ENCODE measurements at regions not wholly inside any gene's neighbourhood (a gene's known extent, or its start where the extent isn't known, plus 50 kb on each side); places are given as distances from the start of the nearest gene placed in this dataset.

GRCh38 chr3:64464955-64465354 is 222.8 kb downstream of the ADAMTS9 start:
- no peak for DNase-seq (ENCODE audit: low read depth, low spot score)

DNA sequence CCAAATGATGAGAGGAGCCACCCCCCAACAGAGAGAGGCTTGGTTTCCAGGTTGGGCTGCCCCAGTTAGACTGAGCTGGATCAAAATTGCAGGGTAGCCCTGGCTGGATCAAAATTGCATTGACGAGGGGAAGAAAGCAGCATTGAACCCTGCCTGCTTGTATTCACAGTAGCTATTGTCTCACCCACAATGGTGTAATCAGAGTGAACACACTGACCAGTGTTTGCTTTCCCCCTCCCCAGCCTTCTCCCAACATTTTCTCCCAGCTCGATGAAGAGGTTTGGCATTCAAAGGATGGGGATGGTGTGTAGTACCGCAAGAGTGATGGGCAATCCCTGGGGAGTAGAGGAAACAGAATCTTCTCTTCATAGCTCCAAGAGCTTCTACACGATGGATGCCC is 223.8 kb downstream of the ADAMTS9 start:
- no peak for DNase-seq (ENCODE audit: low read depth, low spot score)

DNA sequence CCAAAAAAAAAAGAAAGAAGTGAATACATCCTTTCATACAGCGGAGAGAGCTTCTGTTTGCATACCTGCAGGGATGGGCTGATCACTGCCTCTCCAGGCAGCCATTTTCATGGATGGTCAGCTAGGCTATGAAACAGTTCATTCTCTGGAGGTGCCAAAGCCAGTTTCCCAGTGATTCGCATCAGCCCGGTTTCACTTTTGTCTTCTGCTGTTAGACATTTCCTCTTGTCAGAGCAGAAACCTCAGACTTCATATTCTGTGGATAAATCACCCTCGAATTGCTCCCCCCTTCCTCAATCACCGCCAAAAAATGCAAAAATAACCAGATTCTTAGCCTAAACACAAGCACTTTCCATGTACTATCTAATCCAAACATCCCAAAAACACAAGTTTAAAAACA is 225.6 kb downstream of the ADAMTS9 start:
- peak; percentile 93 for DNase-seq (ENCODE audit: low read depth, low spot score)

- DNase-seq (ENCODE audit: low read depth, low spot score): peak; percentile 81
These were observed 226.9 kb downstream of the ADAMTS9 start for GRCh38 chr3:64460877-64461276.

DNA sequence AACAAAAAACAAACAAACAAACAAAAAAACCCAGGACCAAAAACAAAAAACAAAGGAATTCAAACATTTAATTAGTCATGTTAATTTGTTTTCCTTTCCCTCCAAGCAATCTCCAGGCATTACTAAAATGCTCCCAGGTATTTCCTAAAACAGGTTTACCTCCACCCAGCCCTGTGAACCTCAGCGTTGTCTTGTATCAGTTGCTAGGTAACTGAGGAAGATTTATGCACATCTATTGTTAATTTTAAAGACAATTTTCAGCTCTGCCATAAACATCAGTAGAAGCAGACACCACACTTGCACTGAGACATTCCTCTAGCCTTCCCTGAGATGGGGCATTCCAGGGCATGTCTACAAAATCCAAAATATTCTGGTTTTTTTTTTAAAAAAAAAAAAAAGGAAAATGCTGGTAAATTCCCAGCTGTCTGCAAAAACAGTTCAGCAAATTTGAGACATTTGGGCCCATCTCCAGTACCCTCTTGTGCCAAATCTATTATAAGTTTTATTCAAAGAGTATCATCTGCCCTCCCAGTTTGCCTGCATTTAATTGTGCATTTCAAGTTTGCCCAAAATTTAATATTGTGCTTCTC is 227.6 kb downstream of the ADAMTS9 start:
- no peak for DNase-seq (ENCODE audit: low read depth, low spot score)

DNA sequence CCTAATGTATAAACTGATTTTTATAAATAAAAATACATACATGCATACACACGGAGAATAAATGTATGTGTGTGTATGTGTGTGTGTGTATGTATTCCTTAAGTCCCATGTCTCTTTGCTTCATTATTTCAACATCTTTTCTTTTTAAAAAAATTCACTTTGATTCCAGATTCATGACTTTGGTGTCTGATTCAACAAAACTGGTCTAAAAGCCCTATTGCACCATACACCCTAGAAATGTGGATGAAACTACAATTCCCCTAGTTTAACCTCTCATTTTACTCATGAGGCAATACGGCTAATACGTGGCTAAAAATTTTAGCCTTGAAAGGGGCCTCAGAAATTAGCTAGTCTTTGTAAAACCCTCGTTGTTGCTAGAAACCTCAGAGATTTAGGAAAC is 228.1 kb downstream of the ADAMTS9 start:
- DNase-seq (ENCODE audit: low read depth, low spot score): no peak

DNA sequence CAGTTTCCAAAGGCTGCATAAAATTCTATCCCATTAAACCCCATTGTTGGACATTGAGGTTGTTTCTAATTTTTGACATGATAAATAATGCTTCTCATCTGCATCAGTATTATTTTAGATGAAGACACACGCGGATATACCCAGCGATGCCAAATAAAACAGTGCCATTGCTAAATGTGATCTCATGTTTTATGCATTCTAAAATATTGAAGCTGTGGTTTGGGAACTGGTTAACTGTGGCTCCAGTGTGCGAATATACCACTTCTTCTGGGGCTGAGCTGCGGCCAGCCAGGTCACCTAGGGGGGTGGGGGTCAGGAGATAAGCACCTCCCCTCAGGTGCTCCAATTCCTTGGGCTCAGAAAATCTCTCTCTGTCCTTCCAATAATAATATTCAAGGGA is 230.0 kb downstream of the ADAMTS9 start:
- DNase-seq (ENCODE audit: low read depth, low spot score): peak; percentile 56

DNA sequence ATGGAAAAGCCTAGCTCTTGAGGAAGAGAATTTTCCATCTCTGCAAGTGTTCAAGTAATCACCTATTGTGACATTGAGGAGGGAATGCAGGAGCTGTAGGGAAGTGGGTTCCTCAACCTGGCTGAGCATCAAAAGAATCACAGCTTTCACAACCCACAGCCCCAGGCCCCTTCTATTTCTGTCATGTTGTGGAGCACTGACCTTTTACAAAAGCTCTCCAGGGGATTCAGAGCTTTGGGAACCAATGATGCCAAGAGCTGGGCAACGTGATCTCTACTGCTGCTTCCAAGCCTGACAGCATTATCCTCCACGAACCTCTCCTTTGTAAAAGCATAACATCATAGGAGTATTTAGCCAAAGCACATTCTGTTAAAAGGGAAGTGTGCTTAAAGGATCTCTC is 231.1 kb downstream of the ADAMTS9 start:
- DNase-seq (ENCODE audit: low read depth, low spot score): no peak

DNA sequence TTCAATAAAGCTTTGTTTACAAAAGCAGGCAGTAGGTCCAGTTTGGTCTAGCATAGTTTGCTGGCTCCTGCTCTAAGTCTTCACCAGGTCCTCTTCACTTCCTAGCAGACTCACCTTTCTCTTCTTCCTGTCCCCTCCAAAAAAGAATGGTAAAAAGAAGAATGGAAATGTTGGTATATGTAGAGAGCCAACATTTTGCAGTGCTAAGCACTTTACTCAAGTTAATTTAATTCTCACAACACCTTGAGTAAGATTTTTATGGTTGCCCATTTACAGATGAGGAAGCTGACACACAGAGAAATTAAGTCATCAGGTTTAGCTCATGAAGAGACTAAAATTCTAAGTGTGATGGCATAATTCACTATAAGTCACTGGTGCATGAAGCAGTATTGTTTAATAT is 230.1 kb upstream of the PRICKLE2 start:
- no peak for DNase-seq (ENCODE audit: low read depth, low spot score)

DNA sequence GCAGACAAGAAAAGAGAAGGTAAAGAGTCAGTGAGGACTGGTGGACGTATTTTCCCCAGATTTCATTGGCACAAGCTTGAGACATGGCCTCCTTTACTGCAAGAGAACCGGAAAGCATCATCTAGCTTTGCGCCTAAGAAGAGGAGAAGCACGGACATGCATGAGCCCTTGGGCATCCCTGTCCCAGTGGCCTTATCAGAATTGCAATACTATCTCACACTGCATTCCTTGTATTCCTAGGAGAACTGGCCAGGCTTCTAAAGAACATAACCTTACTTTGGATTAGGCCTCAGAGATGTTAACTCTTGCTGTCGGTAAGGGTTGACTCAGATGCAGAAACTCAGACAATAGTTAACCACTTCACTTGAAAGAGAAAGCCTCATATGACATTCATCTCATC is 229.5 kb upstream of the PRICKLE2 start:
- DNase-seq (ENCODE audit: low read depth, low spot score): no peak

- peak; percentile 70 for DNase-seq (ENCODE audit: low read depth, low spot score)
These were observed 228.9 kb upstream of the PRICKLE2 start for GRCh38 chr3:64454179-64454578.

DNA sequence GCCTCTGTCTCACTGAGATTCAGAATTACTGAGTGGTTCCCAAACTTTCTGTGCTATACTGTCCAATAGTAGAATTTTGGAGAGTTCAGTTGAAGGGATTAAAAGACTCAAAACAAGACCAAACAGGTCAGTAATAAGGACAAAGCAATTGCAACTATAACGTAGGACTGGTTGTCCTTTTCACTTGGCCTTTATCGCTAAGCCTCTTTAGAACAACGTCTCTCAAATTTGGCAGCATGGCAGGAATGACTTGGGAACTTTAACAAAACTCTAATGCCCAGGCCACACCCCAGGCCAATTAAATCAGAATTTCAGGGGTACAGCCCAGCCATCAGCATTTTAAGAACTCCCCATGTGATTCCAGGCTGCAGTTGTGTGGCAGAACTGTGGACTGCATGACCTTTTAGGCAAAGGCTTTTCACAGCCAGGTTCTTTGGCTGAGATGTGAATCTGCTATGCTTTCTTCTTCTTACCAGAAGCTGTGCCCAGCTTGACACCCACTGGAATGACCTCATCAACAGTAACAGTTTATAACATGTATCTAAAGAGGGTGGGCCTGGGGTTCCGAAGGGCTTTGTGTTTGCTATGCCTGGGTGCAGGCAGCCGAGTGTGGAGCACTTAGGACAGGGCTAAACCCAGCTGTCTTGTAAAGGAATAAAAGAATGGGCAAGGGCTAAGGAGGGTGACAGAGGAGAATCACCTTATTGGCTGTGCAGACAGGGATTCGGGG is 226.2 kb upstream of the PRICKLE2 start:
- no peak for DNase-seq (ENCODE audit: low read depth, low spot score)

DNA sequence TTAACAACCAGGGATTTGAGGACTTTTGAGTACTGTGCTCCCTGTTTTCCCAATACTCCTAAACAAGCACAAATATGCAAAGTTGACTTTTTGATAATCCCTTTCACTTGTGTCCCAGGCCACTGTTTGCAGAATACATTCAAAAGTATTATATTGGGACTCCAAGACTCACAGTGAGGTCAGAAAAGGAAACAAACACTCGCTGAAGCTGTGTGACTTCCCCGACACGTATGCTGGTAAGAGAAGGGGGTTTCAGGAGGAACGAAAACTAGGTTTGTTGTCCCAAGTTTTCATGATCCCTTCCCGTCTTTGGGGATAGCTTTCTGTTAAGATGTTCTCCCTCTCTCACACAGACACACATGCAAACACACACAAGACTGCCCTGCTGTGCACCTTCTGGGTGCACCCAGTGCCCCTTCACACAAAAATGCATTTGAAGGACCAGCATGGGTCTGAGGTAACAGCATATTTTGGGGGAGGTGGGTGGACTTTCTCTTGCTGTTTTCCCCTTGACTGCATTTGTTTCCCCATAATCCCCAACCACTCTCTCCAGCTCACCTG is 225.2 kb upstream of the PRICKLE2 start:
- no peak for DNase-seq (ENCODE audit: low read depth, low spot score)

DNA sequence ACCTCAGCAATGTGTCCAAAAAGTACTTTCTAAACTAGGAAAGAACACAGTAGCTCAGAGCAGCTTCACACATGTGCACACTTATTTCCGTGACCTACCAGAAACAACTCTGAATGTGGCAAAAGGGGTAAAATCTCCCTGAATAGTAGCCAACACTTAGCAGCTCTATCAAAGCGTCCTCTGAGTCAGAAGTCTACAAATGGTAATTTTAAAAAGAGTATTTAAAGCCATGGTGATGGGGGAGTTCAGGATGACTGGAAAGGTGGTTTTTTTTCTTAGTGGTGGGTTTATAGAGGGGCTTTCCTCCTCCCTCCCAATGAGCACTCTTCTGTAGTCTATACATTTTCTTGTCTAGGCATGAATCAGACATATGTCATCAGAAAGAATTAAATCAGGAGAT is 223.8 kb upstream of the PRICKLE2 start:
- peak; percentile 46 for DNase-seq (ENCODE audit: low read depth, low spot score)

DNA sequence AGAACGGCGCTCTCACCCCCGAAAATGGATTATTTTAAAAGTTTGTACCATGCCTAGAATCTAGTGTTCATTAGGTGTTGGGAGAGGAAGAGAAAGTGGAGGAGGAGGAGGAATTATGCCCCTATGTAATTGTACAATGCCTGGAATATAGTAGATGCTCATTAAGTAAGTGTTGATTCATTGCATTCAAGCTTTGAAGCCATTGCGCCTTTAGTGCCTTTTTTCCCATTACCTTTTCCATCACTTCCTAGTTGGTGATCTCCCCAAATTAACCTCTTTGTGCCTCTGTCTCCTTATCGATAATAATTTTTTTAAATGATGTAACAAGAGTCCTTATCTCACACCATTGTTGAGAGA is 220.7 kb upstream of the PRICKLE2 start:
- DNase-seq (ENCODE audit: low read depth, low spot score): no peak

DNA sequence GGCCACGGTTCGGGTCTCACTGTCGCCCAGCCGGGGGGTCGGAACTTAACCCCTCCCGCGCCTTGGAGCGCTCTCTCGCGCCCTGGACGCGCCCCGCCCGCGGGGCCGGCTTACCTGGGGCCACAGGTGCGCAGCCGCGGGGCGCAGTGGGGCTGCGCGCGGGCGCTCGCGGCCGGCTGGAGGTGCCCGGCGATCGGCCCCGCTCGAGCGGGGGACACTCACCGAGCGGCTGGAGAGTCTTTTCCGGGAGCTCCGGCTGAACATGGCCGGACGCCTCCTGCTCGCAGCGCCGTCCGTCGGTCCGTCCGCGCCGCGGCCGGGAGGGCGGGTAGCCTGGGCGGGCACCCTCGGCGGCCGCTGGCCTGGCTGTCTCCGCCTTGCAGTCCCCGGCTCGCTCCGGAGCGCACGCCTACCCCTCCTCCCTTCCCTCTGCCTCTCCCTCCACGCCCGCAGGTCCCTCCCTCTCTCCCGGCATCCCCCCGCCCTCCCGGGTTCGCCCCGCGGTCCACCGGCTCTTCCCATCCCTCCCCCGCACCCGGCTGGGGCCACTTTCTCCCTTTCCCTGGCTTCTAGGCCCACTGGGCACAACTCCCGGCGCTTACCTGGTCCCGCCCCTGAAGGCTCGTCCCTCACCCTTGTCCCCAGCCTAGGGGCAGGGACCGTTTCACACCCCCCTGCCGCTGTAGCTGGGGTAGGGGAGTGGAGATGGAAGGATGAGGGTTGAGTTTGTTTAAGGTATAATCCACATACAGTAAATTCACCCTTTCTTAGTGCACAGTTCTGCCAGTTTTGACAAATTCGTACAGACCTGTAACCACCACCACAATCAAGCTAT is 220.1 kb upstream of the PRICKLE2 start:
- peak; percentile 79 for DNase-seq (ENCODE audit: low read depth, low spot score)

DNA sequence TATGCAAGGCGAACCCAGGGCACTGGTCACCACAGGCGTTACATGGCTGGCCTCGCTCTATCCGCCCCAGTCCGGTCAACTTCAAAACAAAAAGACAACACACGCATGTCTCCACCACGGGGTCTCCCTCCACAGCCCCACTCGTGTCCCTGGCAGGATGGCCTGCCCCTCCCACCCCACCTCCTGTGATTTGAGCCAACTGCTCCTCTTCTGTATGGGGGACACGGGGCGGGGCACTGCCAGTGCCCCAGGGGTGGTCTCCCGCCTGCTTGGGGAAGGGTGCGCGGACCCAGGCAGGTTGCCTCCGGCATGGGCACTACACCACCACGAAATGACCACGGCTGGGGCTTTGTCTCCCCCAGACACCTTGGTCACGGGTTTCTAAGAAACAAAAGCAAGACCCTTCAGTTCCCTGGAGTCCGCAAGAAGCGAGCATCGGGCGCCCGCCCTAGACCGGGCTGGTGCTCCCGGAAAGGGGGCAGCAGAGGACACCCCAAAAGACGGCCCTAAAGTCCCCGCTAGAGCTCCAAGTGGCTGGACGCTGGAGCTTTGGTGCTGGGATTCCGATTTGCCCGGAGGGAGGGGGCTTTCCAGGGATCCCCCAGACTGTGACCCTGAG is 219.3 kb upstream of the PRICKLE2 start:
- no peak for DNase-seq (ENCODE audit: low read depth, low spot score)

DNA sequence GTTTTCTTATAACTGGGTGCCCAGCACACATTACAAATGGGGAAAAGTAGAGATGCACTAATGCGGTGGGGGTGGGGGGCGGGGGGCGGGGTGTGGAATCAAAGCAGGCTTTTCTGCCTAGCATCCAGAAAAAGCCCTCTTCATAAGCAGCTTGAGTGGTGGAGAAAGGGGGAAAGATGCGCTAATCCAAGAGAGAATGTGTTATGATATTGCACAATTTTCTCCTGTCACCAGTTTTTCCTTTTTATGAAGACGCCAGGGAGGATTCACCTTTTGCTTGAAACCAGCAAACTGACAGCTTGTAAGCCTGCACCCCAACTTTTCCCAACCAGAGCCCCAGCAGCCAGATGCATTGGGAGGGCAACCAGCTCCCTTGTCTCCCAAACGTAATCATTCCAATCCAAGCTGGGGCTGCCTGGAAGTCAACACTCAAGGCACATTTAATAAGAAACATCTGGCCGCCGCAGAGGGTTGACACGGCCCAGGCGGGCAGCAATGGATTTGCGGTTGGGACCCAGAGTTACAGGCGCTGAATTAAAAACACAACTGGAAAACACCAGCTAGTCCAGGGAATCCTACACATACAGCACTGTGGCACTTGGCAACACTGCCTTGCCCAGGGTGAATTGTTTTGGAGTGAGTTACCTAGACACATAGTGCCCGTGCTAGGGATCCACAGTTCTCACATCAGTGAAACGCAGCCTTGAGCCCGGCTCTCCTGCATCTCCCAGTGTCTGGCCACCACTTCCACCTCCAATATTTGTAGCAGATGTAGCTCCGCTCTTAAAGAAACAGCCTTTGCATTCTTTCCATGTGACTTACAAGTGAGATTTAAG is 218.5 kb upstream of the PRICKLE2 start:
- no peak for DNase-seq (ENCODE audit: low read depth, low spot score)

- no peak for DNase-seq (ENCODE audit: low read depth, low spot score)
These were observed 216.6 kb upstream of the PRICKLE2 start for GRCh38 chr3:64441861-64442260.

DNA sequence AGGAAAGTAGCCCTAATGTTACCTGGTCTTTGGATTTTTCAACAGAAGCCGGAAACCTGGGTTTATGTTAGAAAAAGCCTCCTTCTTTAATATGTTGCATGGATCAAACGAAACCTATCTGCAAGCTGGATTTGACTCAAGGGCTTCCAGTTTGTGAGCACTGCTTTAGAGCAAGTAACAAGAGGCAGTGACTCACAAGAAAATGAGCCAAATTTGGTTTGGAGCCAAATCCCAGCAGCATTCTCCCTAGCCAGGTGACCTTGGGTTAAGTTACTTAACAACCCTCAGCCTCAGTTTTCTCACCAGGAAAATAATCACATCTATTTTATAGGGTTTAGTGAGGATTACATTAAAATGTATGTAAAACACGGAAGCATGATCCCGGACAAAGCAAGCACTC is 215.2 kb upstream of the PRICKLE2 start:
- peak; percentile 90 for DNase-seq (ENCODE audit: low read depth, low spot score)

- DNase-seq (ENCODE audit: low read depth, low spot score): peak; percentile 50
These were observed 213.5 kb upstream of the PRICKLE2 start for GRCh38 chr3:64438812-64439211.

Measured in astrocyte of the hippocampus (primary cell).